ENCODE measurements at regions not wholly inside any gene's neighbourhood (a gene's known extent, or its start where the extent isn't known, plus 50 kb on each side); places are given as distances from the start of the nearest gene placed in this dataset.

GRCh38 chr9:107600060-107600573 is 110.5 kb upstream of the KLF4 start:
- DNase-seq (ENCODE audit: extremely low read depth, low read depth): no peak
- TF ChIP-seq CTCF (IDR thresholded peaks at IDR 0.05; ENCODE audit: low read depth, low read length, missing control alignments): no peak
- H3K4me3 ChIP-seq (replicated peaks; ENCODE audit: low read depth, low read length): no peak overlapping the region

- DNase-seq (ENCODE audit: extremely low read depth, low read depth): no peak
- no peak for TF ChIP-seq CTCF (IDR thresholded peaks at IDR 0.05; ENCODE audit: low read depth, low read length, missing control alignments)
- no peak overlapping the region for H3K4me3 ChIP-seq (replicated peaks; ENCODE audit: low read depth, low read length)
Observed at GRCh38 chr9:107597743-107598217, 108.2 kb upstream of the KLF4 start.

GRCh38 chr9:107594908-107595530 is 105.5 kb upstream of the KLF4 start:
- TF ChIP-seq CTCF (IDR thresholded peaks at IDR 0.05; ENCODE audit: low read depth, low read length, missing control alignments): no peak
- no peak overlapping the region for H3K4me3 ChIP-seq (replicated peaks; ENCODE audit: low read depth, low read length)
- no peak for DNase-seq (ENCODE audit: extremely low read depth, low read depth)

- H3K4me3 ChIP-seq (replicated peaks; ENCODE audit: low read depth, low read length): no peak overlapping the region
- DNase-seq (ENCODE audit: extremely low read depth, low read depth): no peak
- TF ChIP-seq CTCF (IDR thresholded peaks at IDR 0.05; ENCODE audit: low read depth, low read length, missing control alignments): no peak
Observed at GRCh38 chr9:107593224-107593870, 103.8 kb upstream of the KLF4 start.

- DNase-seq (ENCODE audit: extremely low read depth, low read depth): no peak
- no peak overlapping the region for H3K4me3 ChIP-seq (replicated peaks; ENCODE audit: low read depth, low read length)
- TF ChIP-seq CTCF (IDR thresholded peaks at IDR 0.05; ENCODE audit: low read depth, low read length, missing control alignments): no peak
Observed at GRCh38 chr9:107592424-107592823, 102.9 kb upstream of the KLF4 start.

- TF ChIP-seq CTCF (IDR thresholded peaks at IDR 0.05; ENCODE audit: low read depth, low read length, missing control alignments): no peak
- no peak for DNase-seq (ENCODE audit: extremely low read depth, low read depth)
- no peak overlapping the region for H3K4me3 ChIP-seq (replicated peaks; ENCODE audit: low read depth, low read length)
Observed at GRCh38 chr9:107591781-107592180, 102.2 kb upstream of the KLF4 start.

Measured in HFF-Myc (cell line).